ENCODE measurements at regions not wholly inside any gene's neighbourhood (a gene's known extent, or its start where the extent isn't known, plus 50 kb on each side); places are given as distances from the start of the nearest gene placed in this dataset.

- Histone ChIP-seq H4K20me1 (ENCODE audit: insufficient read depth, low read length) (no peaks in the 10 kb centered on the region), H3K27ac (ENCODE audit: low read depth in 1 of 2, low read length in 2 of 2) (no peak overlapping the region), H3K36me3 (replicated peaks in 1 of 2; ENCODE audit: control insufficient read depth in 1 of 2, insufficient read depth in 2 of 2, low read length in 2 of 2) (no peaks in the 10 kb centered on the region), H3K27me3 (ENCODE audit: control insufficient read depth in 2 of 2, insufficient read depth in 2 of 2, low read length in 2 of 2) (no peaks in the 10 kb centered on the region), H3K9ac (ENCODE audit: insufficient read depth, low read length, poor library complexity, severe bottlenecking) (no peak overlapping the region), H3K9me3 (replicated peaks in 1 of 2; ENCODE audit: control insufficient read depth in 1 of 2, insufficient read depth in 1 of 2, low read length in 2 of 2) (no peaks in the 10 kb centered on the region), H2AFZ (ENCODE audit: insufficient read depth, low read depth, low read length, poor library complexity, severe bottlenecking) (no peak overlapping the region), H3K4me2 (replicated peaks; ENCODE audit: extremely low read depth, low read length, poor library complexity, severe bottlenecking) (no peak overlapping the region), H3K79me2 (ENCODE audit: insufficient read depth, low read length) (no peaks in the 10 kb centered on the region), H3K4me1 (ENCODE audit: control insufficient read depth in 1 of 2, insufficient read depth in 2 of 2, low read length in 2 of 2) (no peaks in the 10 kb centered on the region), H3K4me3 (replicated peaks in 1 of 3; ENCODE audit: low read depth in 2 of 3, low read length in 3 of 3) (no peak overlapping the region)
- no peaks in the 10 kb centered on the region for H3K4me1 Mint-ChIP-seq
- no peaks in the 10 kb centered on the region for H3K36me3 Mint-ChIP-seq
- no peak overlapping the region for H3K4me3 Mint-ChIP-seq
- peaks cover 0 to 2% (median 0%) of the 10 kb centered on the region in 3 donors for H3K27me3 Mint-ChIP-seq (ENCODE audit: low read depth in 3 of 3)
- H3K27ac Mint-ChIP-seq, result no peak overlapping the region
- intact Hi-C loops (cut with micrococcal nuclease), result no loop called here
- peaks cover 2 to 6% (median 4%) of the 10 kb centered on the region in 7 donors for H3K9me3 Mint-ChIP-seq
- WGBS (ENCODE audit: insufficient coverage), result 90% methylated on average over 3 of the region's 4 CpGs
- no peak for DNase-seq
- TF ChIP-seq CTCF (IDR thresholded peaks at IDR 0.05), result no peak
Measured at GRCh38 chr7:41187322-41187721, 515.6 kb downstream of the INHBA start.

- no peaks in the 10 kb centered on the region for H3K4me1 Mint-ChIP-seq
- H3K27ac ChIP-seq (ENCODE audit: low read depth in 1 of 2, low read length in 2 of 2), result no peak overlapping the region
- no peak for TF ChIP-seq CTCF (IDR thresholded peaks at IDR 0.05)
- H3K79me2 ChIP-seq (ENCODE audit: insufficient read depth, low read length), result no peaks in the 10 kb centered on the region
- peaks cover 2 to 6% (median 4%) of the 10 kb centered on the region in 7 donors for H3K9me3 Mint-ChIP-seq
- no peaks in the 10 kb centered on the region for H3K4me1 ChIP-seq (ENCODE audit: control insufficient read depth in 1 of 2, insufficient read depth in 2 of 2, low read length in 2 of 2)
- H3K27me3 ChIP-seq (ENCODE audit: control insufficient read depth in 2 of 2, insufficient read depth in 2 of 2, low read length in 2 of 2), result no peaks in the 10 kb centered on the region
- DNase-seq, result no peak
- H3K4me2 ChIP-seq (replicated peaks; ENCODE audit: extremely low read depth, low read length, poor library complexity, severe bottlenecking), result no peak overlapping the region
- no peak overlapping the region for H3K9ac ChIP-seq (ENCODE audit: insufficient read depth, low read length, poor library complexity, severe bottlenecking)
- H3K36me3 Mint-ChIP-seq, result no peaks in the 10 kb centered on the region
- H4K20me1 ChIP-seq (ENCODE audit: insufficient read depth, low read length), result no peaks in the 10 kb centered on the region
- H3K36me3 ChIP-seq (replicated peaks in 1 of 2; ENCODE audit: control insufficient read depth in 1 of 2, insufficient read depth in 2 of 2, low read length in 2 of 2), result no peaks in the 10 kb centered on the region
- no peaks in the 10 kb centered on the region for H3K9me3 ChIP-seq (replicated peaks in 1 of 2; ENCODE audit: control insufficient read depth in 1 of 2, insufficient read depth in 1 of 2, low read length in 2 of 2)
- no peak overlapping the region for H3K4me3 Mint-ChIP-seq
- no peak overlapping the region for H2AFZ ChIP-seq (ENCODE audit: insufficient read depth, low read depth, low read length, poor library complexity, severe bottlenecking)
- no peak overlapping the region for H3K27ac Mint-ChIP-seq
- intact Hi-C loops (cut with micrococcal nuclease), result no loop called here
- no peak overlapping the region for H3K4me3 ChIP-seq (replicated peaks in 1 of 3; ENCODE audit: low read depth in 2 of 3, low read length in 3 of 3)
- peaks cover 0 to 4% (median 0%) of the 10 kb centered on the region in 3 donors for H3K27me3 Mint-ChIP-seq (ENCODE audit: low read depth in 3 of 3)
- WGBS (ENCODE audit: insufficient coverage), result no CpG with 5 or more reads among the region's 3 CpGs
Measured at GRCh38 chr7:41185851-41186250, 517.0 kb downstream of the INHBA start.

All from CD14-positive monocyte (primary cell).